Activated CD8-positive, alpha-beta T cell treated with anti-CD3 and anti-CD28 coated beads for 36 hours (primary cell): ENCODE measurements at regions not wholly inside any gene's neighbourhood (a gene's known extent, or its start where the extent isn't known, plus 50 kb on each side); places are given as distances from the start of the nearest gene placed in this dataset.

Experiments
- ATAC-seq: fragments of 200-7000 bp; cut with Tn5 transposase; one replicate; pipeline ENCODE4 v1.10.0; 2021; ENCODE audit warnings: mild to moderate bottlenecking, moderate library complexity
- CTCF ChIA-PET: fragments of 350-600 bp; sonication (Branson Sonifier 250); formaldehyde crosslinking; loops from one replicate; lab custom pipeline; 2021; ENCODE audit warnings: antibody characterized with exemption; lab: Charles Lee
- POLR2A ChIA-PET: fragments of 350-600 bp; sonication (Branson Sonifier 250); formaldehyde crosslinking; loops from one replicate; lab custom pipeline; 2021; ENCODE audit warnings: antibody characterized with exemption; lab: Charles Lee
- DNase-seq: peaks from one replicate; pipeline ENCODE4 v3.0.0-alpha.2; 2020
- H3K27ac Mint-ChIP-seq: one replicate; pipeline ENCODE4 v1.8.0; 2021; ENCODE audit warnings: mild to moderate bottlenecking, mixed read lengths
- H3K27me3 Mint-ChIP-seq: one replicate; pipeline ENCODE4 v1.8.0; 2021; ENCODE audit warnings: mixed read lengths
- H3K36me3 Mint-ChIP-seq: one replicate; pipeline ENCODE4 v1.8.0; 2021; ENCODE audit warnings: low read depth, mixed read lengths
- H3K4me1 Mint-ChIP-seq: one replicate; pipeline ENCODE4 v1.8.0; 2021; ENCODE audit warnings: low read depth, mixed read lengths
- H3K4me3 Mint-ChIP-seq: one replicate; pipeline ENCODE4 v1.8.0; 2021; ENCODE audit warnings: mild to moderate bottlenecking, moderate library complexity, mixed read lengths
- H3K9me3 Mint-ChIP-seq: one replicate; pipeline ENCODE4 v1.8.0; 2021; ENCODE audit warnings: mixed read lengths
- intact Hi-C: fragments of 100-400 bp; cut with micrococcal nuclease; formaldehyde crosslinking; loops from one replicate; pipeline ENCODE4 v1.10.0; 2022
- TF ChIP-seq, protein P1 (sequence below): fragments of 200-600 bp; IDR thresholded peaks from one replicate; pipeline ENCODE4 v1.8.0; 2022; ENCODE audit warnings: antibody characterized with exemption, mild to moderate bottlenecking

- Mint-ChIP-seq H3K27me3 (no peaks in the 10 kb centered on the region), H3K36me3 (no peaks in the 10 kb centered on the region), H3K9me3 (no peaks in the 10 kb centered on the region), H3K4me1 (no peaks in the 10 kb centered on the region), H3K27ac (no peak overlapping the region), H3K4me3 (no peak overlapping the region)
- no peak for ATAC-seq
- intact Hi-C loops = no loop called here
- TF ChIP-seq, protein P1, sequence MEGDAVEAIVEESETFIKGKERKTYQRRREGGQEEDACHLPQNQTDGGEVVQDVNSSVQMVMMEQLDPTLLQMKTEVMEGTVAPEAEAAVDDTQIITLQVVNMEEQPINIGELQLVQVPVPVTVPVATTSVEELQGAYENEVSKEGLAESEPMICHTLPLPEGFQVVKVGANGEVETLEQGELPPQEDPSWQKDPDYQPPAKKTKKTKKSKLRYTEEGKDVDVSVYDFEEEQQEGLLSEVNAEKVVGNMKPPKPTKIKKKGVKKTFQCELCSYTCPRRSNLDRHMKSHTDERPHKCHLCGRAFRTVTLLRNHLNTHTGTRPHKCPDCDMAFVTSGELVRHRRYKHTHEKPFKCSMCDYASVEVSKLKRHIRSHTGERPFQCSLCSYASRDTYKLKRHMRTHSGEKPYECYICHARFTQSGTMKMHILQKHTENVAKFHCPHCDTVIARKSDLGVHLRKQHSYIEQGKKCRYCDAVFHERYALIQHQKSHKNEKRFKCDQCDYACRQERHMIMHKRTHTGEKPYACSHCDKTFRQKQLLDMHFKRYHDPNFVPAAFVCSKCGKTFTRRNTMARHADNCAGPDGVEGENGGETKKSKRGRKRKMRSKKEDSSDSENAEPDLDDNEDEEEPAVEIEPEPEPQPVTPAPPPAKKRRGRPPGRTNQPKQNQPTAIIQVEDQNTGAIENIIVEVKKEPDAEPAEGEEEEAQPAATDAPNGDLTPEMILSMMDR = no peak
- DNase-seq = no peak
- POLR2A ChIA-PET = no interaction called here
- CTCF ChIA-PET = no interaction called here
Observed at GRCh38 chr20:24081077-24081476, 92.5 kb upstream of the GGTLC1 start.

DNA sequence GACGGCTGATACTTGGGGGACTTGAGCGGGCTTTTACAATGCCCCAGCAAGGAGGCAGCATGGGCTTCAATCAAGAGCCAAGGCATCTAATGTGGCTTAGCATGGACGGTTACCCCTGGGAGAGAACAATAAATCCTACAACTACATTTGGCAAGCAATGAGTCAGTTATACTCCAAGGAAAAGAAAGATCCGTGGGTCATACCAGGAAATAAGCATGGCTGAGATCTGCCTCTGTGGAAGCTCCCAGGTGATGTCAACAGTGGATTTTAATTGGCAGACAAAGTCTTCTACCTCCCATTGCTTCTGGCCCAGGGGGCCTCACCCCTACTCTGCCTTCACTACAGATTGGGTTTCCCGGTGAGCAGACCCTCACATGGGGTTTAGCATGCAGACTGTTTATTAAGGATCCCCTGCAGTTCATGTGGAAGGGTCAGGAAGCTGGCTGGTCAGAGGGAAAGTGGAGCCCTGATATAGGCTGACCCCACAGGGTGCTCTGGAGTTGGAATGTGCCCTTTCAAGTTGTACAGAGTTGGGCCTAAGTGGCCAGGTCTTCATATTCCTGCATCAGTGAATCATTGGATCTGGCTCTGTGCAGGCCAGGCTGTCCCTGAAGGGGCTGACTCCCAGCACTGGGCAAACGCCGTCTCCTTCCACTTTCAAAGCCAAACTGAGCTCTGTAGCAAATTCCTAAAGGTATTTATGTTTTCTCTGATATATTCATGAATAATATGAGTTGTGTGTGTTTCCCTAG lies 91.3 kb upstream of the GGTLC1 start:
- DNase-seq (no peak), ATAC-seq (no peak)
- POLR2A ChIA-PET = interaction anchor here (0.6 kb wide), 1 partner anchor 600 kb away, joined by 3 read pairs; no protein-coding TSS in a partner anchor
- Mint-ChIP-seq H3K27ac (no peak overlapping the region), H3K36me3 (no peaks in the 10 kb centered on the region), H3K4me1 (no peaks in the 10 kb centered on the region), H3K9me3 (no peaks in the 10 kb centered on the region), H3K4me3 (no peak overlapping the region), H3K27me3 (no peaks in the 10 kb centered on the region)
- TF ChIP-seq, protein P1 = no peak
- intact Hi-C loops = no loop called here
- CTCF ChIA-PET = no interaction called here

- POLR2A ChIA-PET = no interaction called here
- H3K9me3 Mint-ChIP-seq = no peaks in the 10 kb centered on the region
- H3K36me3 Mint-ChIP-seq = no peaks in the 10 kb centered on the region
- H3K27ac Mint-ChIP-seq = no peak overlapping the region
- intact Hi-C loops = no loop called here
- H3K4me1 Mint-ChIP-seq = no peaks in the 10 kb centered on the region
- no peak overlapping the region for H3K4me3 Mint-ChIP-seq
- TF ChIP-seq, protein P1 = no peak
- ATAC-seq = no peak
- H3K27me3 Mint-ChIP-seq = no peaks in the 10 kb centered on the region
- DNase-seq = no peak
- CTCF ChIA-PET = interaction anchor here (1.2 kb wide), 1 partner anchor 23 kb away, joined by 3 read pairs; no protein-coding TSS in a partner anchor
Observed at GRCh38 chr20:24077145-24077544, 88.6 kb upstream of the GGTLC1 start.

DNA sequence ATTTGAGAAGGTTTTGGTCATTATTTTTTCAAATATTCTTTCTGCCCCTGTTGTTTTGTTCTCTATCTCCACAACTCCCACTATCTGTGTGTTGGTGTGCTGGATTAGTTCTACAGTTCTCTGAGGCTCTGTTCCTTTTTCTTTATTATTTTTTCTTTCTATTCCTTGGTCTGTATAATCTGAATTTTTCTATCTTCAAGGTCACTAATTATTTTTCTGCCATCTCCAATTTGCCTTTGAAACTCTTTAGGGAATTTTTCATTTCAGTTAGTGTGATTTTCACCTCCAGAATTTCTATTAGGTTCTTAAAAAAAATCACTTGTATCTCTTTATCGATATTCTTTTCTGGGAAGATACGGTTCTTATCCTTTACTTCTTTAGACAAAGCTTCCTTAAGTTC lies 82.1 kb upstream of the GGTLC1 start:
- CTCF ChIA-PET = no interaction called here
- peaks cover 2% of the 10 kb centered on the region for H3K36me3 Mint-ChIP-seq
- peaks cover 20% of the 10 kb centered on the region for H3K9me3 Mint-ChIP-seq
- peaks cover 13% of the 10 kb centered on the region for H3K4me1 Mint-ChIP-seq
- H3K27me3 Mint-ChIP-seq = no peaks in the 10 kb centered on the region
- POLR2A ChIA-PET = no interaction called here
- intact Hi-C loops = no loop called here
- TF ChIP-seq, protein P1 = no peak
- DNase-seq (no peak), ATAC-seq (no peak)
- H3K27ac Mint-ChIP-seq = no peak overlapping the region
- no peak overlapping the region for H3K4me3 Mint-ChIP-seq

DNA sequence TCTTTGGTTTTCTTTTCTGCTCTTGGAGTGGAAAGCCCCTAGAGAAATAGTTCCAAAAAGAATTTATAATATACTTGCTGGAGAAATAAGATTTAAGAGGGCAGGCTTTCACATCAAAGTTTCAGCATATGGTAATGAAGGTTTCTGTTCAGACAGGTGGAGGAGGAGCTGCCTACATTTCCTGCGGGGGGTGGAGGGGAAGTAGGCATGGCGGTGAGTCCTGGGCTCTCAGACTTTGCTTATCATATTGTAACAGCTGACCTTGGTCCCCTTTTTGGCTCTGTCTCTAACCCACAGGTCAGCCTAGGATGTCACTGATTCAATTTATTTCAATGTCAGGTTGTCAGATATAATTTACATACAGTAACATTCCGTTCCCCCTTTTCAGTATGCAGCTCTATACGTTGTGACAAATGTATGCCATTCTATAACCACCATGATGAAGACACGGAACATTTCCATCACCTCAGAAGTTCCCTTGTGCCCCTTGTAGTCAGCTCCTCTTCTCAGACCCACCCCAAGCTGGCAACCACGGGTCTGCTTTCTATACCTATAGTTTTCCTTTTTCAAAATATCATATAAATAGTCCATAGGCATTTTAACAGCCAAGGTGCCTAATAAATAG lies 77.6 kb upstream of the GGTLC1 start:
- ChIA-PET CTCF (interaction anchor here (0.9 to 1.5 kb wide), 5 partner anchors 34 to 129 kb away, joined by 3 to 4 read pairs (median 3); no protein-coding TSS in a partner anchor), POLR2A (interaction anchor here (1.0 kb wide), 1 partner anchor 39 kb away, joined by 3 read pairs; no protein-coding TSS in a partner anchor)
- peaks cover under 1% of the 10 kb centered on the region for H3K36me3 Mint-ChIP-seq
- intact Hi-C loops = no loop called here
- peak; percentile 85 for ATAC-seq
- no peaks in the 10 kb centered on the region for H3K27me3 Mint-ChIP-seq
- TF ChIP-seq, protein P1 = no peak
- H3K9me3 Mint-ChIP-seq = peaks cover 15% of the 10 kb centered on the region
- H3K4me1 Mint-ChIP-seq = peaks cover 15% of the 10 kb centered on the region
- H3K4me3 Mint-ChIP-seq = peak overlapping the region; percentile 53
- H3K27ac Mint-ChIP-seq = peak overlapping the region; percentile 87
- DNase-seq = peak; percentile 53
